CD4-positive, alpha-beta T cell treated with Interleukin-2 at 100 ng/mL for 4 hours (primary cell): ENCODE measurements at regions not wholly inside any gene's neighbourhood (a gene's known extent, or its start where the extent isn't known, plus 50 kb on each side); places are given as distances from the start of the nearest gene placed in this dataset.
"Not testable (repeated sequence)": the region's sequence is repeated elsewhere in the genome, so short reads cannot be mapped to it uniquely, and the experiment has no call there.

Experiments
- DNase-seq: peaks from one replicate; pipeline ENCODE4 v3.0.0-alpha.2; 2020; ENCODE audit warnings: low spot score

DNA sequence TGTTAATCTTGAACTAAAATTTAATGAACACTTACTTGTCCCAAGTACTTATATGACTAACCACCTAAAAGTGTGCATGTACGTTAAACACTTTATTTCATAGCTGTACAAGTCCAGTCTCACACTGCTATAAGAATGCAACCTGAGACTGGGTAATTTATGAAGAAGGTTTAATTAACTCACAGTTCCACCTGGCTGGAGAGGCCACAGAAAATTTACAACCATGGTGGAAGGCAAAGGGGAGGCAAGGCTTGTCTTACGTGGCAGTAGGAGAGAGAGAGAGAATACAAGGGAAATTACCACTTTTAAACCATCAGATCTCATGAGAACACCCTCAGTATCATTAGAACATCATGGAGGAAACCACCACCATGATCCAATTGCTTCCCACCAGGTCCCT lies 748.7 kb upstream of the HS3ST1 start:
- no peak for DNase-seq

DNA sequence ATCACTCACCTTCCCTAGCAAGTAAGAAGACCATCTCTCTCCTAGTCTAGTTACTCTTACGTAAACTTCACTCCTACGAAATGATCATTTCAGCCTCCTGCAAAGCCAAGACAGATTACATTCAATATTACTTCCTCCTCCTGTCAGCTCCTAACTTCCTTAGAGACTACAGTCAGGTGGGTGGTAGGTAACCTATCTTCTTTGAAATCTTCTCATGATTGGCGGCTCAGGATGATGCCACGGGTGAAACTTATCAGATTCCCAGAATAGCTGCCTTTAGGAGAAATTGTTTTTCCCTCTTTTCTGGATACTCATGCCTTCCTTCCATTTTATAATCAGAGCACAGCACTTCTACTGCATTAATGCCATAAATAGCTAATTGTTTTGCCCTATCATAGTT lies 744.8 kb upstream of the HS3ST1 start:
- no peak for DNase-seq

GRCh38 chr4:12172198-12172973 lies 743.7 kb upstream of the HS3ST1 start:
- DNase-seq = no peak

DNA sequence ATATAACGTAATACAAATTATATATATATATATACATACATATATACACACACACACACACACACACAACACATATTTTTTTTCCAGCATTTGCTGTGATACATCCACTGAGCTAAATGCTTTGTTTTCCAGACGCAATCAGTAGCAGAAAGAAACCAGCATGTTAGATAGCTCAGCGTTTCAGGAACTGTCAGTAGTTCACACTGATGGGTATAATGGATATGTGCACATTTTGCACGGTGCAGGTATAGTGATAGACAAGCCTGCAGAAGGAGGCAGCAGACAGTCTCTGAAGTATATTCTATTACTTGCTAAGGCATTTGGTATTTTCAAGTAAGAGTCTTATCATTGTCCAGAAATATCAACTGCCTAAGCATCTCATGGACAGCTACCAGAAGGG lies 741.6 kb upstream of the HS3ST1 start:
- no peak for DNase-seq

GRCh38 chr4:12165616-12166015 lies 736.9 kb upstream of the HS3ST1 start:
- DNase-seq = no peak

- DNase-seq = no peak
These were observed 717.6 kb upstream of the HS3ST1 start for GRCh38 chr4:12146339-12146738.

GRCh38 chr4:12145768-12146167 lies 717.1 kb upstream of the HS3ST1 start:
- no peak for DNase-seq

DNA sequence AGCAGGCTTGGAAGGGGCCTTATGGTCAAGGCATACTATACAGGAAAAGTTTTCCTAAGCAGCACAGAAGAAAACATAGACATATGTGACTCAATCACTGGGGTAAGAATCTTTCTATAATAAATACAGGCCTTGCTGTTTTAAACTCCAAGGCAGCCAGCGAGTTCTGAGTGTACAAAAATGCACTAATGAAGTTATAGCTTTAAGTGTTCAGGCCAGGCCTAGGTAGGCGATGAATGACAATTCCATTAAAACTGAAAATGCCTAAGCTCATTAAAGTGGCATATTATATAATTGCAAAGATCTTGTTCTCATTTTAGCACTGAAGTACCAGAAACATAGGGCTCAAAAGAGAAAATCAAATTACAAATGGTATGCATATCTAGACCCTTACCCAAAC lies 716.4 kb upstream of the HS3ST1 start:
- DNase-seq = no peak

DNA sequence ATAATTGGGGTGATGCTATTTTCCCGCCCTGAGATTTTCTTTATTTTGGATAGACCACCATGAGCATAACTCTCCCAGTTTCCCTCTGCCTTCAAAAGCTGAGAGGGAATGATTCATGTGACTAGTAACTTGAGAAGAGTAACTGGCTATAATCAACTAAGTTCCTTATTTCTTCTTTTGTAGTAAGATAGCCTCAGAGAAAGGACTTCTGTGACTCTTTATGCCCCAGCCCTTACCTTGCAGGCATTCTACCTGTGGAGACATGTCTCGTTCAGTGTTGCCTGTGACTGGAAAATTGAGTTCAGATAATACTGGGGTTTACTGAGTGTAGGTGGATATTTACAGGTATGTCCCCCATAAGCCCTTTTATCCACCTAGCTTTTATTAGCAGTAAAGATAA lies 715.4 kb upstream of the HS3ST1 start:
- no peak for DNase-seq

- DNase-seq = no peak
These were observed 712.2 kb upstream of the HS3ST1 start for GRCh38 chr4:12140864-12141263.

DNA sequence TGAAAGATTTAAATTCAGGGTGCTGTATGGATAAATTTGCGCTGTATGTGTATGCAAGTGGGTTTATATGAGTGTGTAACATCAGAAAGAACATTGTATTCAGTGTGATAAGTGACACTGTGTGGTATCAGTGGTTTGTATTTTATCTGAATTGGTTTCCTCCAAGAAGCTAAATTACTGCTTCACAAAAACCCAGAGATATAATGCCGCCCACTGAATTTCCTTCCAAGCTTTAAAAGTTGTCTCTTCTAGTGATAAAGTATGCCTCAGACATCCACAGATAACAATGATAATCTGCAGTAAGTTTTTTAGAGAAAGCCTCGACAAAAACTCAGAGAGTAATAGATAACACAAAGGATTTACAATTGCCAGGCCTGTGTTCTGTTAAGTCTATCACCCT lies 710.6 kb upstream of the HS3ST1 start:
- DNase-seq = no peak

- DNase-seq = no peak
These were observed 709.8 kb upstream of the HS3ST1 start for GRCh38 chr4:12138488-12138887.

DNA sequence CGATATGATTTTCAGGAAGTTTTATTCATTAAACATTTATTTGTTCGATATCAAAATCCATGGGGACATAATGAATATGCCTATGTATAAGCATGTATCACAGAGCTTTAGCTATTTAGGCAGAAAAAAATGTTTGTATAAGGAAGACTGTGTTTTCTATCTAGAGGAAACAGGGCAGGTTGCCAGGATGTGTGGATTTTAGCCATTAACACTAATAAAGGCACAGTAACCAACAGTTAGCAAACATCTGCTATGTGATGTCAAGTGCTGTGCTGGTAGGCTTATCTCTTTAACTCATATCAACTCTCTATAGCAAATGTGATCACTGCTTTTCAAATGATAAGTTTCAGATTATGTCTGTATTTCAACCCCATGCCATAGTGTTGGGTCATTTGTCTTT lies 708.9 kb upstream of the HS3ST1 start:
- no peak for DNase-seq

GRCh38 chr4:12126474-12126873 lies 697.8 kb upstream of the HS3ST1 start:
- peak; percentile 0 for DNase-seq

DNA sequence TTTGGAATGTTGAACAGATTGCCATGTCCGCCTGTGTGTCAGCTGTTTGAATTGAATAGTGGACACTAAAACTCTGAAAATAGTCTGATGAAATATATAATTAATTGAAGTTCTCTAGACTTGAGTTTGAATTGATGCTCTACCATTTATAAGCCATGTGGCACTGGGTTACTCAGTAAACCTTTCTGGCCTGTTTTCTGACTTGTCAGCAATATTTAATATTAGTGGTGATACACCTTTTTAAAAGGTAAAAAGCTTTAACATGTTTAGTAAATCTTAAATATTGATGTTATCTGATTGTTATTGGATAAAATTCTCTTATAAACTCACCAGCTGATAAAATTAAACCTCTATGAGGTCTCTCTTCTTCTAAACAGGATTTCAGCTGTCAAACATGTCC lies 695.4 kb upstream of the HS3ST1 start:
- DNase-seq = no peak

DNA sequence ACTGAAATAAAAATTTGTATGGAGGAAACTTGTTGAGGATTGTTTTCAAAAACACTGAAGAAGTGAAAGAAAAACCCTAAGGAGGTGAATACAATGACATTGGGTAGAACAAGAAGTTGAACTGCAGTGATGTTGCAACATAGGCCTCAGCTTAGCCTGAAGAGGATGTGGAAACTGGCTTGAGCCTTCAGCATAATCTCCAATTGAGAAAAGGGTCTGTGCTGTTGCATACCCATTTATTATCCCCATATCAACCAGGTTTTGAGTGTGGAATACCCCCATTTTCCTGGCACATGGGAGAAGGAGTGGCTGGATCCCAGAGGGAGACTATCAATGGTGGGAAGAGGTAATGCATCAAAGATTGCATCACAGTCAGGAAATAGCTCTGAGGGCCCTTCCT lies 695.0 kb upstream of the HS3ST1 start:
- DNase-seq = no peak

GRCh38 chr4:12122316-12122715 lies 693.6 kb upstream of the HS3ST1 start:
- DNase-seq = no peak

- no peak for DNase-seq
These were observed 692.3 kb upstream of the HS3ST1 start for GRCh38 chr4:12120968-12121367.

DNA sequence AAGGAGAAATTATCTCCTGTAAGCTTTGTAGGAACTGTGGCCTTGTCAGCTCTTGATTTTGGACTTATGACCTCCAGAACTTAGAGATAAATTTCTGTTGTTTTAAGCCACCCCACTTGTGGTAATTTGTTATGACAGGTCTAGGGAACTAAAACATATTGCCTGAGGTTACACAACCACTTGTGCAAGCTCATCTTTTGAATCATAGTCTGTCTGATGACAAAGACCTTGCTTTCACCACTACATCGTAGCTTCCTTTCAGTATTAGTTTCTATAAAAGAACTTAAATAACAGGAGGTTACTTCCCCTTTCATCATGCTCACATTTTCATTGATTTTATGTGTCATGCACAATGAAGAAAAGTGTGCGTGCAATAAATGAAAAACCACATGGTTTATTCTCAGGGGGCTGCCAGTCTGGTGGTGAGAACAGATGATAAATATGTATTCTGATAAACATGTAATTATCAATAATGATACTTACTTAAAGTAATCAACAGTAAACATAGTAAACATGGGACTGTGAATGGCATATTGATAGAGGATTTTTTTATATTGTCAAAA lies 690.0 kb upstream of the HS3ST1 start:
- peak; percentile 7 for DNase-seq

DNA sequence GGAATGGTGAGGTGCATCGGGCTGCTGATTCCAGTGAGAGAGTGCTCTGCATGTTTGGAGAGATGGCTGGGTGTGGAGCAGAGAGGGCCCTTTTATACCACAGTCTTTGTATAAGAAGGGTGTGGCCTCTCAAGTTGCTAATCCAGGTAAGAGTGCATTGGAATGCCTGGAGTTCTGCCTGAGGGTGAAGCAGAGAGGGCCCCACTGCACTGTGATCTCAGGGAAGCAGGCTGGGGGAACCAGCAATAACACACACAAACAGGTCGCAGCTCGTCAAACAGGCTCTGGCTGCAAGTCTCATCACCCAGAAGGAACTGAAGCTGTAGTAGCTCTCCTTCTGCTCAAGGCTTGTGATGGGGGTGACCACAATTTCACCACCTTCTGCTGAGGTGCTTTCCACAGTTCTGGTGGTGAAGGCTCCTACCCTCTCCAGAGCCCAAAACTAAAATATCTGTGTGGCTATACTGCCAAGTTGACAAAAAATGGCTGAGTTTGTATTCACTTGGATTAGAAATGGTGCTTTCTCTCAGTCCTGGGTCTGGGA lies 687.4 kb upstream of the HS3ST1 start:
- DNase-seq = no peak

DNA sequence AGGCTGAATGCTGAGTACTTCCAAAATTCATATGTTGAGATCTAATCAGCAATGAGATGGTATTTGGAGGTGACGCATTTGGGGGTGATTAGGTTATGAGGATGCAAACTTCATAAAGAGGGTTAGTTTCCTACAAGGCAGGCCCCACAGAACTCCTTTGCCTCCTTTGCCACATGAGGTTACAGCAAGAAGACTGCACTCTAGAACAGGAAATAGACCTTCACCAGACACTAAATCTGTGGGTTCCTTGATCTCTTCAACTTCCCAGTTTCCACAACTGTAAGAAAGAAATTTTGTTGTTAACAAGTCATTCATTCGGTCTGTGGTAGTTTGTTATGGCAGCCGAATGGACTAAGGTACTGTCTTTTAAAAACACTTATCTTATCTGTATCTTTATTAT lies 681.9 kb upstream of the HS3ST1 start:
- no peak for DNase-seq

DNA sequence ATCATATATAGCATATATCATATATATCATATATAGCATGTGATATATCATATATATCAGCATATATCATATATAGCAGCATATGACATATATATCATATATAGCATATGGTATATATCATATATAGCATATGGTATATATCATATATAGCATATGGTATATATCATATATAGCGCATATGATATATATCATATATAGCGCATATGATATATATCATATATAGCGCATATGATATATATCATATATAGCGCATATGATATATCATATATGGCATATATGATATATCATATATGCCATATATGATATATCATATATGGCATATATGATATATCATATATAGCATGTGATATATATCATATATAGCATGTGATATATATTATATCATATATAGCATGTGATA lies 680.4 kb upstream of the HS3ST1 start:
- not testable (repeated sequence) for DNase-seq

DNA sequence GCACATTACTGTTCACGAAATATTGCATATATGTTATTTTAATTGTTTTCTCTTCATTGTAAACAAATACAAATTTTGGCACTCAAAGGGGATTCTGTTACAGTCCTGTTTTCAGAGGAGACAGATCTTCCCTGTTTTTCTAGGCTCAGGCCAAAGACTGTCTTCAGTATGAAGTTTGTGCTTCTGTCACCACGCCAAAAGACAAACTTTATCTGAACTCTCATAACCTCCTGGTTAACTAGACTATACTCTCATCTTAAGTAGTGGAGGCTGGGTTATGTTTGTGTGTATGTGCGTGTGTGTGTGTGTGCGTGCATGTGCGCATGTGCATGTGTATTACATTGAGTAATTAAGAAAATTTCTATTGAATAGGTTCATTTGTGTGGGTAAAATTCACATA lies 676.8 kb upstream of the HS3ST1 start:
- DNase-seq = no peak

GRCh38 chr4:12089920-12090319 lies 661.2 kb upstream of the HS3ST1 start:
- DNase-seq = not testable (repeated sequence)
